ENCODE measurements at regions not wholly inside any gene's neighbourhood (a gene's known extent, or its start where the extent isn't known, plus 50 kb on each side); places are given as distances from the start of the nearest gene placed in this dataset.

DNA sequence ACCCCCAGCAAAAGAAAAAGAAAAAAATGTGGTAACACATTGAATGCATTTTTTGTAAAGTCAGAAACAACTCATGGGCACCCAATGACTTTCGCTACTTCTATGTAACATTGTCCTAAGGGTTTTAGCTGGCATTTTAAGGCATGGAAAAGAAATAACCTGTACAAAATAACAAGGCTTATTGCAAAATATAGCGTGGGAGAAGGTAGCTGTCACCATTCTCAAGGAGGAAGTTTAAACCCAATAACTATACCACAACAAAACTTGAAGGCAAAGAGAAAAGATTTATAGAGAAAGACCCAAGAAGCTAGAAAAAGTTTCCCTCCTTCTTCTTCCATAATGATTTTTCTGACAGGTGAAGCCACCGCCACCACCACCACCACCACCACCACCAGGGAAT lies 55.7 kb upstream of the ACP3 start:
- DNase-seq: no peak
- TF ChIP-seq POLR2A (IDR thresholded peaks at IDR 0.05; ENCODE audit: low read length) (no peak), GATA1 (IDR thresholded peaks at IDR 0.05; ENCODE audit: low read depth, low read length) (no peak)

DNA sequence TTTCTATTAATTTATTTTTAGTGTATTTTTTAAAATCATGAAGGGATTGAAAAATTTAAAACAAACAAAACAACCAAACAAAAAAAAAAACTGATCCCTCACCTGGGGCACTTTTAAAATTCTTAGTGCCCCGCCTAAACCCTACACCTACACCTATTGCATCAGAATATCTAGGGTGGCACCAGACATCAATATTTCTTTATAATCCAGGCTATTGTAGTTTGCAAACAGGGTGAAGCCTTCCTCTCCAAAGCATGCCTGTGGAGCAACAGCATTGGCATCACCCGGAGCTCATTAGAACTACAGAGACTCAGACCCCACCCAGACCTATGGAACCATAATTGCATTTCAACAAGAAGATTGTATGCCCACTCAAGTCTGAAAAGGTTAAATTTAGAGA lies 54.9 kb upstream of the ACP3 start:
- TF ChIP-seq POLR2A (IDR thresholded peaks at IDR 0.05; ENCODE audit: low read length): no peak
- DNase-seq: no peak

DNA sequence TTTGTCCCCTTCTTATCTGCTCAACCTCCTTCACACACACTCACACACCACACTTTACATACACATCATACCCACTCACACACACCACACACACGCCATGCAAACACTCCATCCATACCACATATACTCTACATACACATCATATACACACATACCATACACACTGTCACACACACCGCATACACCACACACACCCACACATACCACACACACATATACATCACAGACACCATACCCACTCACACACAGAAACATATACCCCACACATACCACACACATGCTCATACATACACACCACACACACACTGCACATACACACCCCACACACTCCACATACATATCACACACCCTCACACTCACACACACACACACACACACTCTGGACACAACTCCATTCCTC lies 54.3 kb upstream of the ACP3 start:
- DNase-seq: no peak

DNA sequence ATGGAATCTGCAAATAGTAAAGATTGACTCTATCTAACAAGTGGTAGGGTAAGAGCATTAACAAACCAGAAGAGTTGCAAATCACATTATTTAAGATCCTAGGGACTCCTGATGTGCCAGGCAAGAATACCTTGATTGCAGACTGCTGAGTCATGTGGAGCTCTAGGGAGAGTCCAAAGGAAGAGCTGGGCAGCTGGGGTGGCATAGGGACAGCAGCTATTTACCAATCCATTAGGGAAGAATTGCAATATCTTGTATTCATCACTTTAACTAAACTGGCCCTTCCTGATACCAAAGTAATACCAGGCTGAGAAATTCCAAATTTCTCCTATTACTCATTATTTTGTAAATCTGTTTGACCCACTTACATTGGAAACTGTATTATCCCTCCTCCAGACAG lies 52.2 kb upstream of the ACP3 start:
- DNase-seq: no peak
- TF ChIP-seq POLR2A (IDR thresholded peaks at IDR 0.05; ENCODE audit: low read length) (no peak), GATA1 (IDR thresholded peaks at IDR 0.05; ENCODE audit: low read depth, low read length) (no peak)

More for the DNA sequence above, 54.3 kb upstream of the ACP3 start:
- TF ChIP-seq POLR2A (IDR thresholded peaks at IDR 0.05; ENCODE audit: low read length) (no peak), GATA1 (IDR thresholded peaks at IDR 0.05; ENCODE audit: low read depth, low read length) (no peak)

DNA sequence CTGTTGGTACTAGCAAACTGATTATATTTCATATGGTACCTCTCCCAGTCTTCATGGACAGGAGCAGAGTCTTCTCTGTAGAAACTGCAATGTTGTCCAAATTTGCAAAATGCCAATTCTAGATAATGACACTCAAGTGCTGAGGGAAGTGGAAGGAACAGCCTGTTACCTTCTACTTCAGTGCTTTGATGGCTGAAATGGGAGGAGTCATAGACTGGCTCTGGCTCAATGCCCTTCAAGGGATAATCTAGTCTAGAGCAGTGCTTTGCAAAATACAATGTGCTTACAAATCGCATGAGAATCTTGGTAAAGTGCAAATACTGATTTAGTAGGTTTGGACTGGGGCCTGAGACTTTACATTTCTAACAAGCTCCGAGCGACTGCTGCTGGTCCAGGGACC lies 51.7 kb upstream of the ACP3 start:
- no peak for DNase-seq

DNA sequence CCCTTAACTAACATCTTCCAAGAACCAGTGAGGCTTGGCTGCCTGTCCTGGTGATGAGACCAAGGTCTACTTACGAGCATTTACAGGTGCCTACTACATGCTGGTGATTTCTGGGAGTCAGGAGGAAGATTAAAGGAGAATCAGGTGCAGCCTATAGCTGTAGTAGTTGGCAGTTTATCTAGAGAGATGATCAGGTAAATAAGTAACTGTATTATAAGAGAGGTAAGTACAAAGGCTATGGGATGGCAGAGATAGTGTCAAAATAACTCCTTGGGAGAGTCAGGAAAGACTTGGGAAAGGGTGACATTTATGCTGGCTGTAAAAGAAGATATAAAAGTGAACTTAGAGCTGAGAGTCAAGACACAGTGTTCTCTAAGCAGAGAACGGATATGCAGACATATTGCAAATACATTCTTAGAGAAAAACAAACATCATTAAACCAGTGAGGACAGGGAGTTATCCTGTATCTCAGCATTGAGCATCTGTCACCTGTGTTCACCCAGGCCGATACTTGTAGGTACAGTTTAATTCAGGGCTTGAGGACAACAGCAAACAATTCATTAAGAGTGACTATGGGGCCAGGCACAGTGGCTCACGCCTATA lies 49.7 kb upstream of the ACP3 start:
- no peak for TF ChIP-seq GATA1 (IDR thresholded peaks at IDR 0.05; ENCODE audit: low read depth, low read length)
- no peak for TF ChIP-seq POLR2A (IDR thresholded peaks at IDR 0.05; ENCODE audit: low read length)
- DNase-seq: no peak

More for the DNA sequence above, 51.7 kb upstream of the ACP3 start:
- TF ChIP-seq POLR2A (IDR thresholded peaks at IDR 0.05; ENCODE audit: low read length) (no peak), GATA1 (IDR thresholded peaks at IDR 0.05; ENCODE audit: low read depth, low read length) (no peak)
